Tibial nerve (tissue), 3 donors: ENCODE measurements at regions not wholly inside any gene's neighbourhood (a gene's known extent, or its start where the extent isn't known, plus 50 kb on each side); places are given as distances from the start of the nearest gene placed in this dataset.

Experiments
- POLR2A ChIP-seq, 2 donors: fragments of 450-650 bp; IDR thresholded peaks; one replicate each; pipeline ENCODE4 v1.6.1; 2017; ENCODE audit warnings: antibody characterized with exemption in 2 of 2, mild to moderate bottlenecking in 2 of 2, moderate library complexity in 2 of 2
- TF ChIP-seq, protein P1 (sequence below), 5 experiments: fragments of 200-600 bp in 3 of 5; fragments of 450-650 bp in 2 of 5; sonication (generic) in 3 of 5; IDR thresholded peaks; one replicate each; pipeline ENCODE4 v1.5.1; 2016 to 2019; ENCODE audit warnings: antibody characterized with exemption in 5 of 5, mild to moderate bottlenecking in 3 of 5, moderate library complexity in 2 of 5

GRCh38 chr3:163644172-163644571, 1434.1 kb downstream of the SI start:
- no peak for TF ChIP-seq POLR2A (IDR thresholded peaks at IDR 0.05)
- TF ChIP-seq, protein P1, sequence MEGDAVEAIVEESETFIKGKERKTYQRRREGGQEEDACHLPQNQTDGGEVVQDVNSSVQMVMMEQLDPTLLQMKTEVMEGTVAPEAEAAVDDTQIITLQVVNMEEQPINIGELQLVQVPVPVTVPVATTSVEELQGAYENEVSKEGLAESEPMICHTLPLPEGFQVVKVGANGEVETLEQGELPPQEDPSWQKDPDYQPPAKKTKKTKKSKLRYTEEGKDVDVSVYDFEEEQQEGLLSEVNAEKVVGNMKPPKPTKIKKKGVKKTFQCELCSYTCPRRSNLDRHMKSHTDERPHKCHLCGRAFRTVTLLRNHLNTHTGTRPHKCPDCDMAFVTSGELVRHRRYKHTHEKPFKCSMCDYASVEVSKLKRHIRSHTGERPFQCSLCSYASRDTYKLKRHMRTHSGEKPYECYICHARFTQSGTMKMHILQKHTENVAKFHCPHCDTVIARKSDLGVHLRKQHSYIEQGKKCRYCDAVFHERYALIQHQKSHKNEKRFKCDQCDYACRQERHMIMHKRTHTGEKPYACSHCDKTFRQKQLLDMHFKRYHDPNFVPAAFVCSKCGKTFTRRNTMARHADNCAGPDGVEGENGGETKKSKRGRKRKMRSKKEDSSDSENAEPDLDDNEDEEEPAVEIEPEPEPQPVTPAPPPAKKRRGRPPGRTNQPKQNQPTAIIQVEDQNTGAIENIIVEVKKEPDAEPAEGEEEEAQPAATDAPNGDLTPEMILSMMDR (IDR thresholded peaks at IDR 0.05) = no peak
